ENCODE measurements at regions not wholly inside any gene's neighbourhood (a gene's known extent, or its start where the extent isn't known, plus 50 kb on each side); places are given as distances from the start of the nearest gene placed in this dataset.

DNA sequence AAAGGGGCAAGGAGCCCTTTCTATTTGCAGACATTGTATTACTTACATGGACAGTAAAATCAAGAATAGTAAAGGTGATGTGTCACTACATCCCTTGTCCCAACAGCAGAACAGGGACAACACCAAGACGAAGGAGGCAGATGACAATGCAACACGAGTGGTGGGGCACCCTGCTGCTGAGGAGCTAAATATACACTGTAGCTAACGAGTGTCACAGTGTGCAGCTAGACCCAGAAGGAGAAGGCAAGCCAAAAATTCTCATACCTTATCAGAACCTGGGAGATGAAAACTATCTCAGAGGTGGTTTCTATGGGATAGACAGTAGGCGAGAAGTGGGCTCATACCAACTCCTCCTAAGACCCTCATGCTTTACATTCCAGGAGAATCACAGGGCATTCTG is 518.4 kb upstream of the LRRTM1 start:
- TF ChIP-seq POLR2A (IDR thresholded peaks at IDR 0.05) = no peak
- no peak for TF ChIP-seq POLR2AphosphoS5 (IDR thresholded peaks at IDR 0.05)

Measured in breast epithelium (tissue), 3 donors.